Bronchial epithelial cell (primary cell): ENCODE measurements at regions not wholly inside any gene's neighbourhood (a gene's known extent, or its start where the extent isn't known, plus 50 kb on each side); places are given as distances from the start of the nearest gene placed in this dataset.
"Not testable (repeated sequence)": the region's sequence is repeated elsewhere in the genome, so short reads cannot be mapped to it uniquely, and the experiment has no call there.

ENCODE experiments used
- DNase-seq: peaks from one replicate; pipeline ENCODE4 v3.0.0-alpha.2; 2010; ENCODE audit warnings: low read depth
- FAIRE-seq: peaks from 2 replicates; lab custom pipeline; 2011; peaks lifted over from hg19 to GRCh38; lab: Jason Lieb, UNC
- H3K27me3 ChIP-seq: 2 replicates; pipeline ENCODE4 v1.5.1; 2011; ENCODE audit warnings: low read length; ENCODE audit not compliant: control insufficient read depth, insufficient read depth
- H3K36me3 ChIP-seq: 2 replicates; pipeline ENCODE4 v1.5.1; 2011; ENCODE audit warnings: low read length; ENCODE audit not compliant: control insufficient read depth, insufficient read depth
- H3K4me3 ChIP-seq: 2 replicates; pipeline ENCODE4 v1.5.1; 2011; ENCODE audit warnings: mild to moderate bottlenecking, low read depth, low read length, control low read depth
- TF ChIP-seq, protein P1 (sequence below): IDR thresholded peaks from 2 replicates; pipeline ENCODE4 v1.5.1; 2011; ENCODE audit warnings: mild to moderate bottlenecking, moderate library complexity, low read length, control low read depth, inconsistent platforms; ENCODE audit not compliant: insufficient read depth, severe bottlenecking

GRCh38 chr5:6078881-6079280 lies 299.5 kb downstream of the MED10 start:
- no peaks in the 10 kb centered on the region for H3K27me3 ChIP-seq
- no peak for FAIRE-seq
- no peak for DNase-seq
- no peak overlapping the region for H3K4me3 ChIP-seq
- TF ChIP-seq, protein P1, sequence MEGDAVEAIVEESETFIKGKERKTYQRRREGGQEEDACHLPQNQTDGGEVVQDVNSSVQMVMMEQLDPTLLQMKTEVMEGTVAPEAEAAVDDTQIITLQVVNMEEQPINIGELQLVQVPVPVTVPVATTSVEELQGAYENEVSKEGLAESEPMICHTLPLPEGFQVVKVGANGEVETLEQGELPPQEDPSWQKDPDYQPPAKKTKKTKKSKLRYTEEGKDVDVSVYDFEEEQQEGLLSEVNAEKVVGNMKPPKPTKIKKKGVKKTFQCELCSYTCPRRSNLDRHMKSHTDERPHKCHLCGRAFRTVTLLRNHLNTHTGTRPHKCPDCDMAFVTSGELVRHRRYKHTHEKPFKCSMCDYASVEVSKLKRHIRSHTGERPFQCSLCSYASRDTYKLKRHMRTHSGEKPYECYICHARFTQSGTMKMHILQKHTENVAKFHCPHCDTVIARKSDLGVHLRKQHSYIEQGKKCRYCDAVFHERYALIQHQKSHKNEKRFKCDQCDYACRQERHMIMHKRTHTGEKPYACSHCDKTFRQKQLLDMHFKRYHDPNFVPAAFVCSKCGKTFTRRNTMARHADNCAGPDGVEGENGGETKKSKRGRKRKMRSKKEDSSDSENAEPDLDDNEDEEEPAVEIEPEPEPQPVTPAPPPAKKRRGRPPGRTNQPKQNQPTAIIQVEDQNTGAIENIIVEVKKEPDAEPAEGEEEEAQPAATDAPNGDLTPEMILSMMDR: no peak
- no peaks in the 10 kb centered on the region for H3K36me3 ChIP-seq

DNA sequence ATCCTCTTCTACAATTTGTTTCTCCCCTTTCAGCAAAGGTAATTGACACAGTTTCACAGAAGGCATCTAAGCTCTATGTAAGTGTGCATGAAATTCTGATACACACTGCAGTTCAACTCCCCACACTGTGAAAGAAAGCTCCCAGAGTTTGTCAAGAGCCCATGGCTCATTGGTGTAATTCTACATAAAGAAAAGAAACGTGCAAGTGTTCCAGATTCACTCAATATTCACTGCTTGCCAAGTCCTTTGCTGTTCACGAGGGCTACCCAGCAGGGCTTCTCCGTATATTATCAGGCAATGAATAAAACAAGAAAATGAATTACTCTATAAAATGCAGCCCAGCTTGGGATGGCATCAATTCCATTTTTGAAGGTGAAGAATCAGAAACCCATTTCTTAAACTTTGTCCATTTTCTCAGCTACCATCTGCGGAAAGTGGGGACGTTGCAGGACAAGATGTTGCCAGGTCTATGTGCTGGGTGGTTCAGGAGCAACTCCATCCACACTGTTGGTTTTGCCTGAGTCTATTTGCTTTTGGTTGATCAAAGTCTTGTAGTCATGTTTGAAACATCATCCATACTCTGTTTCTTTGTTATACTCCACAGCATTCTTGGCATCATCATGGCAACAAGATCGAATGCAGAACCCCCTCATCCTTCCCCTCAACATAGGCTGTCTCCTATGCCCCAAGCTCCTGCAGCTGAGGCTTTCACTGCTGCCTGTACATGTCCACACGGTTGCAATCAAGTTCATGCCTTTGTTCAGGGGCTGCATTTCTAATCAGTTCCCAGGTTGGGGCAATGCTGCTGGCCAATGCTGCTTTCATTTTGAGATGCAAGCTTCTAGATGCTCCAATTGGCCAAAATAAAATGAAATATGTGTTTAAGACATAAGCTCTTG lies 301.8 kb downstream of the MED10 start:
- Histone ChIP-seq H3K4me3 (no peak overlapping the region), H3K27me3 (no peaks in the 10 kb centered on the region), H3K36me3 (no peaks in the 10 kb centered on the region)
- DNase-seq (no peak), FAIRE-seq (peak; percentile 47)
- TF ChIP-seq, protein P1: no peak

DNA sequence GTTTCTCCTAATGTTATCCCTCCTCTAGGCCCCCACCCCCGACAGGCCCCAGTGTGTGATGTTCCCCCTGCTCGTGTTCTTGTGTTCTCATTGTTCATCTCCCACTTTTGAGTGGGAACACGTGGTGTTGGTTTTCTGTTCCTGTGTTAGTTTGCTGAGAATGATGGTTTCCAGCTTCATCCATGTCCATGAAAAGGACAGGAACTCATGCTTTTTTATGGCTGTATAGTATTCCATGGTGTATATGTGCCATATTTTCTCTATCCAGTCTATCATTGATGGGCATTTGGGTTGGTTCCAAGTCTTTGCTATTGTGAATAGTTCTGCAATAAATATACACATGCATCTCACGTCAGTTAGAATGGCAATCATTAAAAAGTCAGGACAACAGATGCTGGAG lies 305.9 kb downstream of the MED10 start:
- H3K27me3 ChIP-seq, FAIRE-seq, DNase-seq, H3K4me3 ChIP-seq, H3K36me3 ChIP-seq: not testable (repeated sequence)

DNA sequence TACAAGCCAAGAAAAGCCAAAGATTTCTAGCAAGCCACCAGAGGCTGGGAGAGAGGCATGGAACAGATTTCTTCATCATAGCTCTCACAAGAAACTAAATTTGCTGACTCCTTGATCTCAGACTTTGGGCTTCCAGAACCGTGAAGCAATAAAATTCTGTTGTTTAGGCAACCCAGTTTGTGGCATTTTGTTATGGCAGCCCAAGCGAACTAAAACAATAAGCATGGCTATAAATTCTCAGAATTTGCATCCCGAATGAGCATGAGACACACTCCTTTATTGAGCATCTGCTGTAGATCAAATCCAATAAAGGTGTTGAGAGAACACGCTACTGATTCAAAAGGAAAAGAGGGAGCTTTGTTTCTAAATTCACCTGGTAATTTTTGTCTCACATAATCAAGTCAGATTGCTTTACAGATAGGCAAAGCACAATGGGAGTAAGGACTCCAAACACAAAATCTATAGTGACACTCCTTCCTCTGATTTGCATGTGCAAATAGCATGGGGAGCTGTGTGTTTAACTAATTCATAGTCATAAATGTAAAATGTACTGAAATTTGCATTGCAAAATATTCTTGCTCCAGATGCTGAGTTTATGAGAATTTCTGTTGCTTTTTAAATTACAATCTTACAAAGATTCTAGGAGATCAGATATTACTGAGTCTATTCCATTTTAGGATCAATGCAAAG lies 308.7 kb downstream of the MED10 start:
- TF ChIP-seq, protein P1: no peak
- H3K27me3 ChIP-seq: no peaks in the 10 kb centered on the region
- FAIRE-seq: no peak

GRCh38 chr5:6066016-6066415 lies 312.3 kb downstream of the MED10 start:
- no peaks in the 10 kb centered on the region for H3K36me3 ChIP-seq
- no peaks in the 10 kb centered on the region for H3K27me3 ChIP-seq
- TF ChIP-seq, protein P1: no peak
- H3K4me3 ChIP-seq: no peak overlapping the region
- DNase-seq (no peak), FAIRE-seq (no peak)

More for the DNA sequence above, 308.7 kb downstream of the MED10 start:
- Histone ChIP-seq H3K36me3 (no peaks in the 10 kb centered on the region), H3K4me3 (no peak overlapping the region)
- no peak for DNase-seq

- TF ChIP-seq, protein P1: no peak
- H3K4me3 ChIP-seq: no peak overlapping the region
- H3K36me3 ChIP-seq: no peaks in the 10 kb centered on the region
- DNase-seq: no peak
- no peak for FAIRE-seq
- no peaks in the 10 kb centered on the region for H3K27me3 ChIP-seq
These were observed 319.1 kb downstream of the MED10 start for GRCh38 chr5:6059137-6059800.
